ENCODE measurements at regions not wholly inside any gene's neighbourhood (a gene's known extent, or its start where the extent isn't known, plus 50 kb on each side); places are given as distances from the start of the nearest gene placed in this dataset.
"Not testable (repeated sequence)": the region's sequence is repeated elsewhere in the genome, so short reads cannot be mapped to it uniquely, and the experiment has no call there.

- no peak for DNase-seq (ENCODE audit: low read depth, low spot score)
- H3K4me3 ChIP-seq (ENCODE audit: low read depth, low read length), result no peak overlapping the region
- ChIA-PET POLR2A (no interaction called here), CTCF (no interaction called here)
- no peak for TF ChIP-seq CTCF (IDR thresholded peaks at IDR 0.05; ENCODE audit: insufficient read depth, low read length, missing control alignments)
Observed at GRCh38 chr4:103499094-103499493, 220.7 kb downstream of the TACR3 start.

- DNase-seq (ENCODE audit: low read depth, low spot score), result no peak
- CTCF ChIA-PET, result no interaction called here
Observed at GRCh38 chr4:103498161-103499070, 221.4 kb downstream of the TACR3 start.

GRCh38 chr4:103497692-103498091, 222.1 kb downstream of the TACR3 start:
- ChIA-PET CTCF (no interaction called here), POLR2A (no interaction called here)
- no peak overlapping the region for H3K4me3 ChIP-seq (ENCODE audit: low read depth, low read length)
- no peak for TF ChIP-seq CTCF (IDR thresholded peaks at IDR 0.05; ENCODE audit: insufficient read depth, low read length, missing control alignments)
- DNase-seq (ENCODE audit: low read depth, low spot score), result no peak

More at GRCh38 chr4:103498161-103499070, 221.4 kb downstream of the TACR3 start:
- POLR2A ChIA-PET, result no interaction called here
- H3K4me3 ChIP-seq (ENCODE audit: low read depth, low read length), result no peak overlapping the region
- no peak for TF ChIP-seq CTCF (IDR thresholded peaks at IDR 0.05; ENCODE audit: insufficient read depth, low read length, missing control alignments)

- no peak for DNase-seq (ENCODE audit: low read depth, low spot score)
- ChIA-PET CTCF (no interaction called here), POLR2A (no interaction called here)
- H3K4me3 ChIP-seq (ENCODE audit: low read depth, low read length), result no peak overlapping the region
- TF ChIP-seq CTCF (IDR thresholded peaks at IDR 0.05; ENCODE audit: insufficient read depth, low read length, missing control alignments), result no peak
Observed at GRCh38 chr4:103496800-103497199, 223.0 kb downstream of the TACR3 start.

- TF ChIP-seq CTCF (IDR thresholded peaks at IDR 0.05; ENCODE audit: insufficient read depth, low read length, missing control alignments), result no peak
- no peak overlapping the region for H3K4me3 ChIP-seq (ENCODE audit: low read depth, low read length)
- DNase-seq (ENCODE audit: low read depth, low spot score), result no peak
- POLR2A ChIA-PET, result no interaction called here
- CTCF ChIA-PET, result no interaction called here
Observed at GRCh38 chr4:103493450-103494159, 226.2 kb downstream of the TACR3 start.

GRCh38 chr4:103485296-103485695, 234.5 kb downstream of the TACR3 start:
- POLR2A ChIA-PET; DNase-seq (ENCODE audit: low read depth, low spot score); H3K4me3 ChIP-seq (ENCODE audit: low read depth, low read length); CTCF ChIA-PET: not testable (repeated sequence)
